Ovary (tissue), 7 donors: ENCODE measurements at regions not wholly inside any gene's neighbourhood (a gene's known extent, or its start where the extent isn't known, plus 50 kb on each side); places are given as distances from the start of the nearest gene placed in this dataset.
"Not testable (repeated sequence)": the region's sequence is repeated elsewhere in the genome, so short reads cannot be mapped to it uniquely, and the experiment has no call there.

ENCODE experiments used
- DNase-seq, 5 donors: peaks; one replicate each; pipeline ENCODE4 v3.0.0-alpha.2; 2019 to 2020
- H3K27ac ChIP-seq, 2 donors: fragments of 200-600 bp; one replicate each; pipeline versions ENCODE4 v1.5.1 to v1.8.0; 2019 to 2022
- H3K27me3 ChIP-seq: fragments of 200-600 bp; one replicate; pipeline ENCODE4 v1.8.0; 2022
- H3K36me3 ChIP-seq: fragments of 200-600 bp; sonication (generic); one replicate; pipeline ENCODE4 v1.5.1; 2019
- H3K4me1 ChIP-seq: one replicate; pipeline ENCODE4 v1.8.1; 2013; ENCODE audit warnings: mild to moderate bottlenecking, moderate library complexity; ENCODE audit not compliant: insufficient read depth
- H3K4me3 ChIP-seq: fragments of 200-600 bp; sonication (generic); one replicate; pipeline ENCODE4 v1.5.1; 2017
- H3K9me3 ChIP-seq, 2 donors: fragments of 200-600 bp in 1 of 2; sonication (generic) in 1 of 2; one replicate each; pipeline versions ENCODE4 v1.5.1 to v1.8.1; 2013 to 2019; ENCODE audit warnings: mild to moderate bottlenecking in 1 of 2, moderate library complexity in 1 of 2
- EP300 ChIP-seq: sonication (generic); formaldehyde crosslinking; IDR thresholded peaks from one replicate; pipeline ENCODE4 v1.6.1; 2017; ENCODE audit warnings: antibody characterized with exemption
- POLR2A ChIP-seq: fragments of 450-650 bp; IDR thresholded peaks from one replicate; pipeline ENCODE4 v1.6.1; 2017; ENCODE audit warnings: antibody characterized with exemption, mild to moderate bottlenecking, moderate library complexity
- WGBS, 3 donors: extraction: QIAGEN DNeasy Blood & Tissue Kit in 1 of 3; methylation state at CpG; one replicate each; pipeline versions ENCODE4 v1.1.5 to v1.1.7; 2013 to 2017; 5-methylcytosine and 5-hydroxymethylcytosine counted together
- intact Hi-C, 4 donors: fragments of 100-400 bp; cut with DNase I; formaldehyde crosslinking; loops; one replicate each; pipeline versions ENCODE4 v1.11.0 to v1.15.1; 2022 to 2023
- TF ChIP-seq, protein P1 (sequence below), 3 donors: fragments of 450-650 bp in 2 of 3; fragments of 200-600 bp in 1 of 3; IDR thresholded peaks; one replicate each; pipeline versions ENCODE4 v1.5.1 to v1.8.0; 2016 to 2022; ENCODE audit warnings: antibody characterized with exemption in 3 of 3, mild to moderate bottlenecking in 1 of 3
- donor health status: DM: no; HTN: no; CAD: no; lungs with moderate emphysema.
- donor health status: DM: no; HTN: no; CAD: no.
- donor health status: Bipolar disorder and iron deficiency.
- donor health status: DM: no; HTN: no; CAD: no.
- donor health status: DM: yes; HTN: yes; CAD: no.

DNA sequence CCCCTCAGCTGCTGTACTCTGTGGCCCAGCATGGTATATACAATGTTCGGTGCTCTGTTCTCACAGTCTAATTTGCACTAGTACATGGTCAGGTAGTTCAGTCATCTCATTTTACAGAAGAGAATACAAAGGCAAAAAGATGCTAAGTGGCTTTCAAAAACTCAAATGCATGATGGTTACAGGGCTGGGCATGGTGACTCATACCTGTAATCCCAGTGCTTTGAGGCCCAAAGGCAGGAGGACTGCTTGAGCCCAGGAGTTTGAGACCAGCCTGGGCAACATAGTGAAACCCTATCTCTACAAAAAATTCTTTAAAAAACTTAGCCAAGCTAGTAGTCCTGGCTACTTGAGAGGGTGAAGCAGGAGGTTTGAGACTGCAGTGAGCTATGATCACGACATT, 210.5 kb upstream of the KIT start:
- H3K27ac ChIP-seq, result no peak overlapping the region
- intact Hi-C loops, result loop anchor here in 1 of 4 donors (10.0 kb wide), 1 partner anchor 123 kb away; no protein-coding TSS in a partner anchor

DNA sequence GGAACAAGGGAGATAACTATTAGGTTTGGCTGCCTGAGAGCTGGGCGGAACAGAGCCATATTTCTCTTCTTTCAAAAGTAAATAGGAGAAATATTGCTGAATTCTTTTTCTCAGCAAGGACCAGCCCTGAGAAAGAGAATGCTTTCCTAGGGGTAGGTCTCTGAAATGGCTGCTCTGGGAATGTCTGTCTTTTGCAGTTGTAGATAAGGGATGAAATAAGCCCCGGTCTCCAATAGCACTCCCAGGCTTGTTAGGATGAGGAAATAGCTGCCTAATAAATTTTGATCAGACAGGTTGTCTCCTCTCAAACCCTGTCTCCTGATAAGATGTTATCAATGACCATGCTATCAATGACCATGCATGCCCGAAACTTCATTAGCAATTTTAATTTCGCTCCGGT, 207.8 kb upstream of the KIT start:
- Histone ChIP-seq H3K27ac (no peak overlapping the region), H3K9me3 (no peaks in the 10 kb centered on the region), H3K4me3 (no peak overlapping the region), H3K36me3 (no peaks in the 10 kb centered on the region), H3K4me1 (no peaks in the 10 kb centered on the region), H3K27me3 (no peaks in the 10 kb centered on the region)
- WGBS, 3 donors, result 76 to 93% (median 84%) methylated on average over 5 of the region's 5 CpGs
- TF ChIP-seq, protein P1, sequence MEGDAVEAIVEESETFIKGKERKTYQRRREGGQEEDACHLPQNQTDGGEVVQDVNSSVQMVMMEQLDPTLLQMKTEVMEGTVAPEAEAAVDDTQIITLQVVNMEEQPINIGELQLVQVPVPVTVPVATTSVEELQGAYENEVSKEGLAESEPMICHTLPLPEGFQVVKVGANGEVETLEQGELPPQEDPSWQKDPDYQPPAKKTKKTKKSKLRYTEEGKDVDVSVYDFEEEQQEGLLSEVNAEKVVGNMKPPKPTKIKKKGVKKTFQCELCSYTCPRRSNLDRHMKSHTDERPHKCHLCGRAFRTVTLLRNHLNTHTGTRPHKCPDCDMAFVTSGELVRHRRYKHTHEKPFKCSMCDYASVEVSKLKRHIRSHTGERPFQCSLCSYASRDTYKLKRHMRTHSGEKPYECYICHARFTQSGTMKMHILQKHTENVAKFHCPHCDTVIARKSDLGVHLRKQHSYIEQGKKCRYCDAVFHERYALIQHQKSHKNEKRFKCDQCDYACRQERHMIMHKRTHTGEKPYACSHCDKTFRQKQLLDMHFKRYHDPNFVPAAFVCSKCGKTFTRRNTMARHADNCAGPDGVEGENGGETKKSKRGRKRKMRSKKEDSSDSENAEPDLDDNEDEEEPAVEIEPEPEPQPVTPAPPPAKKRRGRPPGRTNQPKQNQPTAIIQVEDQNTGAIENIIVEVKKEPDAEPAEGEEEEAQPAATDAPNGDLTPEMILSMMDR (IDR thresholded peaks at IDR 0.05), result no peak
- TF ChIP-seq EP300 (no peak), POLR2A (no peak)
- intact Hi-C loops, result loop anchor here in 1 of 4 donors (10.0 kb wide), 1 partner anchor 125 kb away; no protein-coding TSS in a partner anchor
- no peak for DNase-seq

More for the DNA sequence above, 210.5 kb upstream of the KIT start:
- Histone ChIP-seq H3K36me3 (no peaks in the 10 kb centered on the region), H3K4me3 (no peak overlapping the region), H3K9me3 (no peaks in the 10 kb centered on the region), H3K27me3 (no peaks in the 10 kb centered on the region), H3K4me1 (no peaks in the 10 kb centered on the region)
- 92 to 94% (median 93%) methylated on average over 2 of the region's 2 CpGs for WGBS, 3 donors
- no peak for DNase-seq
- no peak for TF ChIP-seq POLR2A
- no peak for TF ChIP-seq EP300
- TF ChIP-seq, protein P1 (IDR thresholded peaks at IDR 0.05), result no peak

DNA sequence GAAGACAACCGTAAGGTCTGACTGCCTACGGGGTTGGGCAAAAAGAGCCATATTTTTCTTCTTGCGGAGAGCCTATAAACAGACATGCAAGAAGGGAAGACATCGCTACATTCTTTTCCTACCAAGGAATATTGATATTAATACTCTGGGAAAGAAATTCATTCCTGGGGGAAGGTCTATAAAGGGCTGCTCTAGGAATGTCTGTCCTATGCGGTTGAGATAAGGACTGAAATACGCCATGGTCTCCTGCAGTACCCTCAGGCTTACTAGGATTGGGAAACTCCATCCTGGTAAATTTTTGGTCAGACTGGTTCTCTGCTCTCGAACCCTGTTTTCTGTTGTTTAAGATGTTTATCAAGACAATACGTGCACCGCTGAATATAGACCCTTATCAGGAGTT, 190.8 kb upstream of the KIT start:
- H3K27me3 ChIP-seq, DNase-seq, H3K9me3 ChIP-seq, H3K27ac ChIP-seq, intact Hi-C loops, H3K4me1 ChIP-seq, H3K4me3 ChIP-seq, H3K36me3 ChIP-seq: not testable (repeated sequence)
- 83 to 85% (median 83%) methylated on average over 9 of the region's 9 CpGs for WGBS, 3 donors

DNA sequence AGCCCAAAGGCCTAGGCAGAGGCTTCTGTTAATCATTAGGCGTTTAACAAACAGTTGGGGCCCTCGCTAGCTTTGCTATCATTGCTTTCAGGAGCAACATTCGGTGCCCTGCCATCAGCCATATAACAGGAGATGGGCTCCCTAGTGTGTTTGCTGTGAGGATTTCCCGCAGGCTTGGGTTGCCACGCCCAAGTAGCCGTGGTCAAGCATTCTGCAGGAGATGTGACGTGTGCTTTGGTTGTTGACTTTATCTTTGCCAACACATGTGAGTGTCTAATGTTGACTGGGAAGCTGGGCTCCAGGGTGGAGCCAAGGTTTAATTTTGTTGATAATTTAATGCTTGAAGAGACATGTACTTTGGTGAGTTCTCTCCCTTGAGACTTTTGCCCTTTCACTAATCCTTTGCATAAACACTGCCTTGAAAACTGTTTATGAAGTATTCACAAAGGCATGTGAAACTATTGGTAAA, 184.6 kb upstream of the KIT start:
- no peaks in the 10 kb centered on the region for H3K27me3 ChIP-seq
- no peaks in the 10 kb centered on the region for H3K9me3 ChIP-seq
- no peaks in the 10 kb centered on the region for H3K4me1 ChIP-seq
- no peak overlapping the region for H3K27ac ChIP-seq
- H3K4me3 ChIP-seq, result no peak overlapping the region
- DNase-seq, result no peak
- TF ChIP-seq POLR2A (no peak), EP300 (no peak)
- TF ChIP-seq, protein P1 (IDR thresholded peaks at IDR 0.05), result no peak
- H3K36me3 ChIP-seq, result no peaks in the 10 kb centered on the region
- WGBS, 3 donors, result 89 to 92% (median 90%) methylated on average over 7 of the region's 7 CpGs
- intact Hi-C loops, result no loop called here

DNA sequence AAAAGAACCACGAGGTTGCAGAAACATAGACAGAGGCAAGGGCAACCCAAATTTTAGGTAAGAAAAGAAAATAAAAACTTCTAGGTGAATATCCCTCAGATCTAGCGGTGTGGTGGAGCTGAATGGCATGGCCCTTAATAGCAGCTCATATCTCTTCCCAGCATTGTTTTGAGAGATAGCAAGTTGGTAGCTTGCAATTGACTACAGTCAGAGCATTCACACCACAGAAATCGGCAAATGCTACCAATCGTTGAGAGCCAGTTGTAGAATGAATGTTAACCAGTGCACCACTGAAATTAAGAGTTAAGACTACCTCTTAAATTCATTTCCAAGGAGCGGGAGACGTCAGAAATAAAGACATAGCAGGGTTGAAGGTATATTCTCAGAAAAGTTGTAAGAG, 184.0 kb upstream of the KIT start:
- 79 to 85% (median 81%) methylated on average over 6 of the region's 6 CpGs for WGBS, 3 donors
- intact Hi-C loops, result no loop called here
- Histone ChIP-seq H3K36me3 (no peaks in the 10 kb centered on the region), H3K4me3 (no peak overlapping the region), H3K27ac (no peak overlapping the region), H3K9me3 (no peaks in the 10 kb centered on the region), H3K27me3 (no peaks in the 10 kb centered on the region), H3K4me1 (no peaks in the 10 kb centered on the region)
- DNase-seq, result no peak
- no peak for TF ChIP-seq EP300
- no peak for TF ChIP-seq POLR2A
- TF ChIP-seq, protein P1 (IDR thresholded peaks at IDR 0.05), result no peak
